HEK293T (cell line): ENCODE measurements at regions not wholly inside any gene's neighbourhood (a gene's known extent, or its start where the extent isn't known, plus 50 kb on each side); places are given as distances from the start of the nearest gene placed in this dataset.

Experiments
- ARNT ChIP-seq: fragments of 450-650 bp; IDR thresholded peaks from 2 replicates; pipeline ENCODE4 v1.6.1; 2017; ENCODE audit warnings: mild to moderate bottlenecking
- FOXA1 ChIP-seq: fragments of 450-650 bp; IDR thresholded peaks from 2 replicates; pipeline ENCODE4 v1.6.1; 2016; ENCODE audit warnings: mild to moderate bottlenecking
- FOXK2 ChIP-seq: fragments of 450-650 bp; IDR thresholded peaks from 2 replicates; pipeline ENCODE4 v1.6.1; 2016; ENCODE audit warnings: mild to moderate bottlenecking
- FOXM1 ChIP-seq: fragments of 450-650 bp; IDR thresholded peaks from 2 replicates; pipeline ENCODE4 v1.6.1; 2017; ENCODE audit warnings: mild to moderate bottlenecking, borderline replicate concordance
- NFRKB ChIP-seq: fragments of 450-650 bp; IDR thresholded peaks from 2 replicates; pipeline ENCODE4 v1.6.1; 2016; ENCODE audit warnings: mild to moderate bottlenecking, moderate library complexity
- SP1 ChIP-seq: fragments of 450-650 bp; IDR thresholded peaks from 2 replicates; pipeline ENCODE4 v1.6.1; 2017
- ZNF384 ChIP-seq: fragments of 450-650 bp; IDR thresholded peaks from 2 replicates; pipeline ENCODE4 v1.6.1; 2016

DNA sequence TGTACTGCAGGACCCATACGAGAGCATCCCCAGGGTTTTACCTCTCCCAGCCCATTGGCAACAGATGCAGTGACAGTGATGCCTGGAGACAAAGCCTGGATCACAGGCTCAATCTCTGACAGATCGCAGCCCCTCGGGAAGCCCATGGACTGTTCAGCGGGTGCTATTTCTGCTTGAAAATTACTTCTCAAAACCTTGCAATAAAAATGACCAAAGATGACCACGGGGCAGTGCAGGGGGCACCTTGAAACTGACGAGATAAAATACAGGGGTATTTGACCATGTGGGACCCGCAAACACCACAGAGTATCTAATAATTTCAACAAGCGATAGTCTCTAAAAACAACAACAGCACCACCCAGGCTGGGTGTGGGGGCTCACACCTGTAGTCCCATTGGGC lies 118.3 kb downstream of the C16orf95 start:
- no peak for TF ChIP-seq FOXM1
- no peak for TF ChIP-seq SP1
- no peak for TF ChIP-seq FOXA1
- no peak for TF ChIP-seq NFRKB
- no peak for TF ChIP-seq ARNT
- TF ChIP-seq FOXK2, result no peak
- TF ChIP-seq ZNF384, result no peak
